HG03457 (cell line): ENCODE measurements at regions not wholly inside any gene's neighbourhood (a gene's known extent, or its start where the extent isn't known, plus 50 kb on each side); places are given as distances from the start of the nearest gene placed in this dataset.
"Not testable (repeated sequence)": the region's sequence is repeated elsewhere in the genome, so short reads cannot be mapped to it uniquely, and the experiment has no call there.

ENCODE experiments used
- ATAC-seq: cut with Tn5 transposase; IDR thresholded peaks from one replicate; pipeline ENCODE4 v1.9.1; 2021; ENCODE audit warnings: moderate number of reproducible peaks; ENCODE audit not compliant: unreplicated experiment

DNA sequence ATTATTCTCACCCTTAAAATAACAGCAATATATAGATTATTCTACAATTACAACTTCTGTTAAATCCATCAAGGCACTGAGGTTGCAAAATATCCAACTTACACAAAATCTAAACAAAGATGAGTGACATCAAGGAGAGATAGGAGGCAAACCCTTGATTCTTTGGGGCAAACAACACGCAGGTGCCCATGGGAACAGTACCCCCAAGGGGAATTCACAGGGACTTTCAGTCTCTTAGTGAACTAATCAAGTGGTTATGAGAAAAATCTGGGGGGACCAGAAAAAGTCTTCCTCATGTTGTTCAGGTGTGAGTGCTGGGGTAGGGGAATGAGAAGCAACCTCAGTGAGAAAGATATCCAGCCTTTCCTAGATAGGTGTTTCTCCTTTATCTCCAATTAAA lies 1107.9 kb downstream of the PLA2G4A start:
- no peak for ATAC-seq

DNA sequence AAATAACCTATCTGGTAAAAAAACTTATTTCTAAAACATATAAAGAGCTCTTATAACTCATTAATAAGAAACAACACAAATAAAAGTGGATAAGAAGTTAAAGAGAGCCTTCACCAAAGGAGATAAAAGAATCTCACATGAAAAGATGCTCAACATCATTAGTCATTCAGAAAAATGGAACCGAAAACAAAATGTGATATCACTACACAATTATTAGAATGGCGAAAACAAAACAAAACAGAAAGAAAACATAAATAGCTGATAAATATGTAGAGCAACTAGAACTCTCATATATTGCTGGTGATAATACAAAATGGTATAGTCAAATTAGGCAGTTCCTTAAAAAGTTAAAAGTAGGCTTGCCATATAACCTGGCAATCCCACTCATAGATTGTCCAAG lies 1109.3 kb downstream of the PLA2G4A start:
- no peak for ATAC-seq

- ATAC-seq: no peak
These were observed 1114.2 kb downstream of the PLA2G4A start for GRCh38 chr1:187942986-187943385.

- no peak for ATAC-seq
These were observed 1115.1 kb downstream of the PLA2G4A start for GRCh38 chr1:187943606-187944403.

- ATAC-seq: not testable (repeated sequence)
These were observed 1117.9 kb downstream of the PLA2G4A start for GRCh38 chr1:187946661-187947060.

GRCh38 chr1:187947359-187947758 lies 1118.6 kb downstream of the PLA2G4A start:
- no peak for ATAC-seq

- ATAC-seq: no peak
These were observed 1119.5 kb downstream of the PLA2G4A start for GRCh38 chr1:187948170-187948794.

GRCh38 chr1:187949567-187949966 lies 1120.8 kb downstream of the PLA2G4A start:
- ATAC-seq: no peak

- ATAC-seq: no peak
These were observed 1123.1 kb downstream of the PLA2G4A start for GRCh38 chr1:187951817-187952216.

GRCh38 chr1:187952446-187952845 lies 1123.7 kb downstream of the PLA2G4A start:
- no peak for ATAC-seq

- ATAC-seq: no peak
These were observed 1128.2 kb downstream of the PLA2G4A start for GRCh38 chr1:187956975-187957374.

- no peak for ATAC-seq
These were observed 1129.5 kb downstream of the PLA2G4A start for GRCh38 chr1:187958207-187958606.

GRCh38 chr1:187959062-187959461 lies 1130.3 kb downstream of the PLA2G4A start:
- no peak for ATAC-seq

- ATAC-seq: no peak
These were observed 1131.4 kb downstream of the PLA2G4A start for GRCh38 chr1:187960125-187960638.

- no peak for ATAC-seq
These were observed 1133.1 kb downstream of the PLA2G4A start for GRCh38 chr1:187961895-187962294.

DNA sequence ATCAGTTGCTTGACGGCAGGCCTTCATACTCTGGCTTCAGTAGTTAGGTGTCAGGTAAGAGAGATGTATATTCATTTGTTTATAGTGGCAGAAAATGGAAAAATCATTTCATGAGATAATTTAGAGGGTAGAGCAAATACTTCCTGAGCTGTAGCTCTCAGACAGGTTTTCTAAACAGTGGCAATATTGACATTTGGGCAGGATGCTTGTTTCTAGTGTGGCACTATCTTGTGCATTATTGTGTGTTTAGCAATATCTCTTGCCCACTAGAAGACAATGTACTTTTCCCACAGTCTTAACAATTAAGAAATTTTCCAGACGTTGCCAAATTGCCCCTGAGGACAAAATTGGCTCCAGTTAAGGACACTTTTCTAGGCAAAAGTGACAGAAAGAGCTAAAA lies 1143.1 kb downstream of the PLA2G4A start:
- ATAC-seq: no peak

DNA sequence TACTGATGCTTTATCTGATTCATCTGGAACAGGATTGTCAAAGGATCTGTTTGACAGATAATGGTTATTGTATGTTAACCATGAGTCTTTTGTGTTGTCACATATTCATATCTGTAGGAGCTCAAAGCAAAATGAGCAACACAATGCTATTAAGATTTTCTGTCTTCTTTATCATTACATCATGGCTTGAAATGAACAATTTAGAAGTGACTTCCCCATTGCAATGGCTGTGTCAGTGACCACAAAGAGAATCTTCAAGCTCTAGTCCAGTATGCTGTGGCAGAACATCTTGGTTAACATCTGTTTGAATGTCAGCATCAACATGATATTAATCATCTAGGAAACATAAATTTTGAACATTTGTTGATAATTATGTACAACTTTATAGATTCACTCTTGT lies 1148.5 kb downstream of the PLA2G4A start:
- no peak for ATAC-seq

GRCh38 chr1:187985145-187985896 lies 1156.6 kb downstream of the PLA2G4A start:
- peak; percentile 37 for ATAC-seq

DNA sequence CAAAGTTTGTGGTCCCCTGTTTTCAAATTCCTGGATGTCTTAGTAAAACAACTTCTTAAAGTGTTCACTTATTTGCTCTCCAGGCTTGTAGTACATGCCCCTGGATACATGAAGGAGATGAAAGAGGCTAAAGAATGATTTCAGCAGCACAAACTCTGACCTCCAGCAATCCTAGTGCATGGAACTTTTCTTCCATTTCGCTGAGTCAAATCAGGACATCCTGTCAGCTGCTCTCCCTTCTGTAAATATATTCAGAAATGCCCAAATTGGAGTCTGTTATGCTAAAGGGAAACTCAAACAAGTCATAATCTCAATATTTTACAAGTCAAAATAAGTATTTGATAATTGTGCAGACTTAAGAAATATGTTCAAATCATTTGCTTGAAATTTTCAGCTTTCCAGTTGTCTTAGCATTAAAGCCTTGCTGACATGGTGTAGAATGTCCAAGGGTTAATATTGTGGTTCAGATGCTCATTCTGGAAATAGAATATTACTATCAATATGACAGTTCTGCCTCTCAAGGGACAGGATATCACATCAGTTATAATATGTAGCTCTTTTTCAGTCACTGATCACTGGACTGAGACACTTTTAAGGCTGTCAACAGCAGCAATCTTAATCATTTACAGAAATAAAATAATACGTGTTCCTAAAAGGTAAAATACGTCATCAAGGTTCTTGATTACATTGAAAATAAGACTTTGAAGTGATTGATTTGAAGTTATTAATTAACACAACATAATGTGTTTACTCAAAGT lies 1157.3 kb downstream of the PLA2G4A start:
- peak; percentile 80 for ATAC-seq

- no peak for ATAC-seq
These were observed 1158.6 kb downstream of the PLA2G4A start for GRCh38 chr1:187987236-187987776.

DNA sequence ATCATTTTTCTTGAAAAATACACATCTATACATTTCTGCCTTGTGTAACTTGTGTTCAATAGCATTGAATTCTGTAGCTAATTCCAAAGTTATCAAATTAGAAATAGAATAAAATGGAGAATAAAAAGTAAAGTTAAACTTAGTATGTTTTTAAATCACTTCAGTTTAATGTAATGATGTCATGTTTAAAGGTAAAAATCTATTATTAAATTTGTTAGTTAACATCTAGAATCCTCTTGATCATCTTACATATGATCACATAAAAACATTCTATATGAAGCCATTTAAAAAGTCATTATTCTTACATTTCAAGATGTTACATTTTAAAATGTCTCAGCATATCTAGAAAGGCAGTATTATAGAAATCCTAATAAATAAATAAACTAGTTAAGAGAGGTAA lies 1163.2 kb downstream of the PLA2G4A start:
- ATAC-seq: no peak
